Adrenal gland (tissue), 9 donors: ENCODE measurements at regions not wholly inside any gene's neighbourhood (a gene's known extent, or its start where the extent isn't known, plus 50 kb on each side); places are given as distances from the start of the nearest gene placed in this dataset.
"Not testable (repeated sequence)": the region's sequence is repeated elsewhere in the genome, so short reads cannot be mapped to it uniquely, and the experiment has no call there.

Source experiments
- DNase-seq, 7 donors: peaks; one replicate each; pipeline ENCODE4 v3.0.0-alpha.2; 2019 to 2020
- H3K27ac ChIP-seq, 5 donors: fragments of 200-600 bp; sonication (generic) in 4 of 5; 1 replicate in 3 of 5; 2 replicates in 2 of 5; pipeline versions ENCODE4 v1.5.1 to v1.8.0; 2016 to 2020; ENCODE audit warnings: mild to moderate bottlenecking in 1 of 5
- H3K27me3 ChIP-seq: fragments of 200-600 bp; 2 replicates; pipeline ENCODE4 v1.8.0; 2021
- H3K36me3 ChIP-seq, 2 donors: fragments of 200-600 bp; replicated peaks in 1 of 2; 1 replicate in 1 of 2; 2 replicates in 1 of 2; pipeline versions ENCODE4 v1.5.1 to v1.8.0; 2018 to 2022
- H3K4me1 ChIP-seq, 2 donors: fragments of 200-600 bp; replicated peaks in 1 of 2; 1 replicate in 1 of 2; 2 replicates in 1 of 2; pipeline versions ENCODE4 v1.5.1 to v1.8.0; 2018 to 2021
- H3K4me3 ChIP-seq, 4 donors: fragments of 200-600 bp; sonication (generic) in 3 of 4; one replicate each; pipeline ENCODE4 v1.5.1; 2016 to 2018
- H3K9me3 ChIP-seq, 3 donors: fragments of 200-600 bp; sonication (generic) in 1 of 3; replicated peaks in 1 of 3; 1 replicate in 2 of 3; 2 replicates in 1 of 3; pipeline versions ENCODE4 v1.5.1 to v1.8.0; 2016 to 2021
- CTCF ChIP-seq, 6 experiments: fragments of 450-650 bp in 4 of 6; fragments of 200-600 bp in 2 of 6; sonication (generic) in 1 of 6; IDR thresholded peaks; 1 replicate in 5 of 6; 2 replicates in 1 of 6; pipeline versions ENCODE4 v1.5.1 to v1.8.0; 2016 to 2021; ENCODE audit warnings: antibody characterized with exemption in 6 of 6, mild to moderate bottlenecking in 2 of 6, moderate library complexity in 1 of 6
- POLR2A ChIP-seq, 2 donors: fragments of 450-650 bp; IDR thresholded peaks; one replicate each; pipeline ENCODE4 v1.6.1; 2017; ENCODE audit warnings: antibody characterized with exemption in 2 of 2, mild to moderate bottlenecking in 2 of 2, moderate library complexity in 1 of 2
- WGBS, 4 donors: extraction: QIAGEN DNeasy Blood & Tissue Kit in 2 of 4; methylation state at CpG; one replicate each; pipeline versions ENCODE4 v1.1.5 to v1.1.7; 2013 to 2017; 5-methylcytosine and 5-hydroxymethylcytosine counted together
- intact Hi-C, 2 donors: fragments of 100-400 bp; cut with DNase I; formaldehyde crosslinking; loops; one replicate each; pipeline versions ENCODE4 v1.14.1 to v1.15.0; 2022 to 2023
- donor health status: healthy with polysubstance abuse.
- donor health status: Bipolar disorder and iron deficiency.
- donor health status: DM: yes; HTN: yes; CAD: no.
- donor health status: DM: no; HTN: no; CAD: no.
- donor health status: DM: no; HTN: no; CAD: no.

GRCh38 chr12:90211017-90211416, 502.4 kb upstream of the ATP2B1 start:
- H3K36me3 ChIP-seq = no peaks in the 10 kb centered on the region
- intact Hi-C loops = no loop called here
- TF ChIP-seq POLR2A (IDR thresholded peaks at IDR 0.05) (no peak), CTCF (IDR thresholded peaks at IDR 0.05) (no peak)
- H3K4me1 ChIP-seq = no peaks in the 10 kb centered on the region
- H3K4me3 ChIP-seq = no peak overlapping the region
- H3K27ac ChIP-seq = no peak overlapping the region
- H3K27me3 ChIP-seq = no peaks in the 10 kb centered on the region
- no peak for DNase-seq
- H3K9me3 ChIP-seq = no peaks in the 10 kb centered on the region
- WGBS, 4 donors = 65 to 79% (median 69%) methylated on average over 1 of the region's 1 CpG

- Histone ChIP-seq H3K27ac (no peak overlapping the region), H3K9me3 (no peaks in the 10 kb centered on the region), H3K27me3 (no peaks in the 10 kb centered on the region), H3K36me3 (no peaks in the 10 kb centered on the region), H3K4me3 (no peak overlapping the region), H3K4me1 (no peaks in the 10 kb centered on the region)
- WGBS, 4 donors = 60 to 81% (median 73%) methylated on average over 1 of the region's 1 CpG
- DNase-seq = no peak
- TF ChIP-seq POLR2A (IDR thresholded peaks at IDR 0.05) (no peak), CTCF (IDR thresholded peaks at IDR 0.05) (no peak)
- intact Hi-C loops = no loop called here
These were observed 500.4 kb upstream of the ATP2B1 start for GRCh38 chr12:90209029-90209428.

- H3K27me3 ChIP-seq, intact Hi-C loops, H3K4me3 ChIP-seq, H3K4me1 ChIP-seq, H3K27ac ChIP-seq, H3K36me3 ChIP-seq, DNase-seq, H3K9me3 ChIP-seq: not testable (repeated sequence)
These were observed 499.7 kb upstream of the ATP2B1 start for GRCh38 chr12:90208379-90208778.

- no peak for TF ChIP-seq POLR2A (IDR thresholded peaks at IDR 0.05)
- TF ChIP-seq CTCF (IDR thresholded peaks at IDR 0.05) = no peak
- Histone ChIP-seq H3K4me3 (no peak overlapping the region), H3K27ac (no peak overlapping the region), H3K27me3 (no peaks in the 10 kb centered on the region), H3K36me3 (no peaks in the 10 kb centered on the region), H3K4me1 (no peaks in the 10 kb centered on the region), H3K9me3 (no peaks in the 10 kb centered on the region)
- intact Hi-C loops = no loop called here
- 50 to 78% (median 59%) methylated on average over 3 of the region's 3 CpGs for WGBS, 4 donors
- no peak for DNase-seq
These were observed 499.2 kb upstream of the ATP2B1 start for GRCh38 chr12:90207799-90208198.

GRCh38 chr12:90205165-90205564, 496.5 kb upstream of the ATP2B1 start:
- Histone ChIP-seq H3K27ac (no peak overlapping the region), H3K4me3 (no peak overlapping the region), H3K36me3 (no peaks in the 10 kb centered on the region), H3K27me3 (no peaks in the 10 kb centered on the region), H3K4me1 (no peaks in the 10 kb centered on the region), H3K9me3 (no peaks in the 10 kb centered on the region)
- no peak for TF ChIP-seq POLR2A (IDR thresholded peaks at IDR 0.05)
- no peak for TF ChIP-seq CTCF (IDR thresholded peaks at IDR 0.05)
- DNase-seq = no peak
- intact Hi-C loops = no loop called here
- 78 to 88% (median 83%) methylated on average over 2 of the region's 2 CpGs for WGBS, 4 donors
